GM13977 (cell line): ENCODE measurements at regions not wholly inside any gene's neighbourhood (a gene's known extent, or its start where the extent isn't known, plus 50 kb on each side); places are given as distances from the start of the nearest gene placed in this dataset.

Experiments used
- DNase-seq: peaks from one replicate; pipeline ENCODE4 v3.0.0; 2012; ENCODE audit warnings: low spot score
- in situ Hi-C: fragments of 300-500 bp; cut with MboI; formaldehyde crosslinking; loops from one replicate; pipeline ENCODE4 v1.12.0; 2022; ENCODE audit warnings: low sequenced_read_pairs, low pct_unique_long_range_greater_than_20kb, mixed read lengths, inconsistent platforms; ENCODE audit not compliant: unreplicated experiment
- TF ChIP-seq, protein P1 (sequence below): IDR thresholded peaks from 2 replicates; pipeline ENCODE4 v1.5.1; 2012; ENCODE audit warnings: mild to moderate bottlenecking, control low read depth; ENCODE audit not compliant: insufficient read depth; ENCODE audit errors: extremely low read depth, missing control alignments

DNA sequence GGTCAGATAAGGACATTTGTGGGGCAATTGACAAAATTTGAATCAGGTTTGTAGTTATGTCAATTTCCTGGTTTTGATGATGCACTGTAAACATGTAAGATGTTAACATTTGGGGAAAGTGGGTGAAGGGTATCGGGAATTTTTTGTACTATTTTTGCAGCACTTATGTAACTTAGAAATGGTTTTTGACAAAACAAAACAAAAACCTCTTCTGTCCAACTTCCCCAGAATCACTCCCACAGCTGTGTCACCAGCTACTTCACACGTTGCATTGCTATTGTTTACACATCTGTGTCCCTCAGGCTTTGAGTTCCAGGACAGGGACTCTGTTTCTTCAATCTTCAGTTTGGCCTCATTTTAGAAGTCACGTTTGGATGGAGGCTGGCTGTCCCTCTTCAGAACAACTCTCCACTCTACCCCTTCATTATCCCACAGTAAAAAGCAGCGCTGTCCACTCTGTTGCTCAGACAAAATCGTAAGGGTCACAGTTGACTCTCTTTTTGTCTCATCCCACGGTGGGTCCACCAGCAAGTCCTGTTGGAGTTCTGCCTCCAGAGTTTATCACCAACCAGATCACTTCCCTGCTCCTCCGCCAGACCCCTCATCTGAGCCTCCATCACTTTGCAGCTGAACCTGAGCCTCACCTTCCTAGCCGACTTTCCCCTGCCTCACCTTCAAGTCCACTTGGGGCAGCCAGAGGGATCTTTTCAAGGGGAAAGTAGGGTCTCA lies 63.2 kb downstream of the NENF start:
- TF ChIP-seq, protein P1, sequence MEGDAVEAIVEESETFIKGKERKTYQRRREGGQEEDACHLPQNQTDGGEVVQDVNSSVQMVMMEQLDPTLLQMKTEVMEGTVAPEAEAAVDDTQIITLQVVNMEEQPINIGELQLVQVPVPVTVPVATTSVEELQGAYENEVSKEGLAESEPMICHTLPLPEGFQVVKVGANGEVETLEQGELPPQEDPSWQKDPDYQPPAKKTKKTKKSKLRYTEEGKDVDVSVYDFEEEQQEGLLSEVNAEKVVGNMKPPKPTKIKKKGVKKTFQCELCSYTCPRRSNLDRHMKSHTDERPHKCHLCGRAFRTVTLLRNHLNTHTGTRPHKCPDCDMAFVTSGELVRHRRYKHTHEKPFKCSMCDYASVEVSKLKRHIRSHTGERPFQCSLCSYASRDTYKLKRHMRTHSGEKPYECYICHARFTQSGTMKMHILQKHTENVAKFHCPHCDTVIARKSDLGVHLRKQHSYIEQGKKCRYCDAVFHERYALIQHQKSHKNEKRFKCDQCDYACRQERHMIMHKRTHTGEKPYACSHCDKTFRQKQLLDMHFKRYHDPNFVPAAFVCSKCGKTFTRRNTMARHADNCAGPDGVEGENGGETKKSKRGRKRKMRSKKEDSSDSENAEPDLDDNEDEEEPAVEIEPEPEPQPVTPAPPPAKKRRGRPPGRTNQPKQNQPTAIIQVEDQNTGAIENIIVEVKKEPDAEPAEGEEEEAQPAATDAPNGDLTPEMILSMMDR, result no peak
- in situ Hi-C loops, result no loop called here
- no peak for DNase-seq

DNA sequence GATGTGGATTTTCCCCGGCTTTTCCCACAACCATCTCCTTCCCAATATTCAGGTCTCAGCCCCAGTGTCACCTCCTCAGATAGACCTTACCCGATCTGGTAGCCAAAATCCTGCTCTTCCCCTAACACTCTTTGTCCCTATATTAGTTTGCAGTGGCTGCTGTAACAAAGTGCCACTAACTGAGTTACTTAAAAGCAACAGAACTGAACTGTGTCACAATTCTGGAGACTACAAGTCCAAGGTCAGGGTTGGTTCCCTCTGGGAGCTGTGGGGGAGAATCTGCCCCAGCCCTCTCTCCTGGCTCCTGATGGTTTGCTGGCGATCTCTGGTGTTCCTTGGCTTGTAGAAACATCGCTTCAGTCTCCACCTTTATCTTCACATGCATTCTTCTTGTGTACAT lies 64.0 kb downstream of the NENF start:
- no peak for DNase-seq
- TF ChIP-seq, protein P1, result no peak
- in situ Hi-C loops, result no loop called here

DNA sequence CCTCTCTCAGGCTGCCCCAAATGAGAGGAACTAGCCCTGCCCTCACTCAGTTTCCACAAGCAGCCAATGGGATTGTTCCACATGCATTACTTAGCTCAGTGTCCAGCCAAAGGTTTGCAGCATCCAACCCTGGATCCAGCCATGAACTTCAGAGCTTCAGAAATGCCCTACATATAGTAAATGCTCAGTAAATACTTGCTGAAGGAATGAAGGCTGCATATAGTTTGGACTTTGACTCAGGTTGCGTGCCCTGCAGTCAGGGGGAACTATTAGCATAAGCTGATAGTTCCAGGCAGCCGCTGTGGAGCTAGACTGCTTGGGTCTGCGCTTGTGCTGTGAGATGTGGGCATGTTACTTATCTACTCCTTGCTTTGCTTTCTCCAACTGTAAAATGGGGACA lies 64.8 kb downstream of the NENF start:
- no peak for DNase-seq
- TF ChIP-seq, protein P1, result no peak
- in situ Hi-C loops, result no loop called here

DNA sequence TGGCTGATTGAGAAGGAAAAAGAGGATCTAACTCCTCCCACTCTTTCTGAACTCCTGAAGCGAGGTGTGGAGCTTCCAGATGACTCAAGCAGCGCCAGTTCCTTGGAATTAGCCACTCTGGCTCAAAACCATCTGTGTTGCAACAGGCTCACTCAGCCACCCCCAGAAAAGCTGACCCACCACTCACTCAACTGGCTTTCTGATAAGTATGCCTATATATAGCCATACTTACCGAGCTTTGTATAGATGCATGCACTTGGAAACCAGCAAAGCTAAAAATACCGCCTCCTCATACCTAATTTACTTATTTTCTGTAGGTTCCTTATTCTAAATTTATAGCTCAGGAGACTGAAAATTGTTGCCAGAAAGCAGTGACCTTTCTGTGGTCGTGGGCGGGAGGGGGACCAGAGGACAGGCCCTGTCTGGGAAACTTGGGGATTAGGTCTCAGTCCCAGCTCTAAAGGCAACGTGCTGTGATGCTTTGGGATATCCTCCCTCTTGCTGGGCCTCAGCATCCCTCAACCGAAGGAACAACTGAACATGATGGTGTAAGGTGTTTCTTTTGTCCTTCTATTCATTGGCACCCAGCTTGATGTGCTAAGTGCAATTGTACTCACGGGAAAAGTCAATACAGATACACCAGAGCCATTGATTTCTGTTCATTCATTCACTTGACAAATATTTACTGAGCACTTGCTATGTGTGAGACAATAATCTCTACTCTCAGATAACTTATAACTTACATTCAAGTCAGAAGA lies 65.7 kb downstream of the NENF start:
- in situ Hi-C loops, result no loop called here
- TF ChIP-seq, protein P1, result no peak

DNA sequence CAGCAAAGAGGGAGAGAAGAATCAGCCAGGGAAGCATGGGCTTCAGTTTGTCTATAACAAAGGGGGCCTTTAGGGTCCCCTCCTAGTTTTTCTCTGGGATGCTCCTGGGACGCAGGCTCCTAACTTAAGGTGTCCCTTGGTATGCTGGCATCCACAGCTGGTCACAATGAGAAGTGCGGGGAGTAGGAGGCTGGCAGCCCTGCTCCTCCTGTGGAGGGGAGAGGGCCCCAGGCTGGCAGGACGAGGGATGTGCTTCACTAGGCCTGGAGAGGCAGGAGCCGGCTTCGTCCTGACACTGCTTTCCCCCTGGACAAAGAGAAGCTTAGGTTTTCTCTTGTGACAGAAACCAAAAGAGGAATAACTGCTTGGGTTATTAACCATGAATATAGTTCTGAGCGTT lies 67.6 kb downstream of the NENF start:
- TF ChIP-seq, protein P1, result no peak
- in situ Hi-C loops, result no loop called here
- DNase-seq, result no peak

More for the DNA sequence above, 65.7 kb downstream of the NENF start:
- no peak for DNase-seq

DNA sequence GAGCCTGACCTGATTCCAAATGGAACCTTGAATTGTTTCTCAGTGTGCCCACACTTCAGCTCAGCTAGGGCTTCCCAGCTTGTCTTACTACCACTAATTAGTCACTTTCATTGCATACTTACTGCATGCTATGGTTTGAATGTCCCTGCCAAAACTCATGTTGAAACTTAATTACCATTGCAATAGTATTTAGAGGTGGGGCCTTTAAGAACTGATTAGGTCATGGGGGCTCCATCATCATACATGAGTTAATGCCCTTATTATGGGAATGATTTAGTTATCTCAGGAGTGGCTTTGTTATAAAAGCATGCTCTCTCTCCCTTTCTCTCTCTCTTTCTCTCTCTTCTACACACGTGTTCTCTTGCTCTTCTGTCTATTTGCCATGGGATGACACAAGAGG lies 68.3 kb downstream of the NENF start:
- TF ChIP-seq, protein P1, result no peak
- in situ Hi-C loops, result no loop called here
- DNase-seq, result no peak
